HL-60 (cell line): ENCODE measurements at regions not wholly inside any gene's neighbourhood (a gene's known extent, or its start where the extent isn't known, plus 50 kb on each side); places are given as distances from the start of the nearest gene placed in this dataset.
A peak's percentile ranks its signal among the peaks of the same experiment; 100 is the strongest.

ENCODE experiments used
- CTCF ChIP-seq: IDR thresholded peaks from one replicate; pipeline ENCODE4 v1.5.1; 2011; ENCODE audit warnings: low read length, control low read depth, inconsistent platforms; ENCODE audit not compliant: insufficient read depth
- GABPA ChIP-seq: IDR thresholded peaks from 2 replicates; pipeline ENCODE4 v1.6.1; 2012; ENCODE audit warnings: low read depth
- POLR2AphosphoS5 ChIP-seq: IDR thresholded peaks from 2 replicates; pipeline ENCODE4 v1.6.1; 2012; ENCODE audit warnings: low read depth
- REST ChIP-seq: IDR thresholded peaks from 2 replicates; pipeline ENCODE4 v1.6.1; 2012; ENCODE audit warnings: low read depth; ENCODE audit not compliant: insufficient replicate concordance
- SPI1 ChIP-seq: IDR thresholded peaks from 2 replicates; pipeline ENCODE4 v1.6.1; 2012; ENCODE audit warnings: low read depth, mild to moderate bottlenecking, borderline replicate concordance

GRCh38 chr11:86162239-86162638, 82.3 kb upstream of the EED start:
- TF ChIP-seq CTCF (no peak), REST (no peak), POLR2AphosphoS5 (peak; percentile 60), GABPA (no peak), SPI1 (peak; percentile 65; the same call in 1 of the 2 replicates)
